Upper lobe of left lung (tissue), 4 donors: ENCODE measurements at regions not wholly inside any gene's neighbourhood (a gene's known extent, or its start where the extent isn't known, plus 50 kb on each side); places are given as distances from the start of the nearest gene placed in this dataset.

ENCODE experiments used
- EP300 ChIP-seq, 4 donors: sonication (generic); formaldehyde crosslinking; IDR thresholded peaks; one replicate each; pipeline ENCODE4 v1.5.1; 2017; ENCODE audit warnings: antibody characterized with exemption in 4 of 4, control low read depth in 2 of 4
- TF ChIP-seq, protein P1 (sequence below), 6 experiments: fragments of 450-650 bp in 4 of 6; fragments of 200-600 bp in 2 of 6; sonication (generic) in 2 of 6; IDR thresholded peaks; one replicate each; pipeline ENCODE4 v1.5.1; 2016 to 2019; ENCODE audit warnings: antibody characterized with exemption in 6 of 6

DNA sequence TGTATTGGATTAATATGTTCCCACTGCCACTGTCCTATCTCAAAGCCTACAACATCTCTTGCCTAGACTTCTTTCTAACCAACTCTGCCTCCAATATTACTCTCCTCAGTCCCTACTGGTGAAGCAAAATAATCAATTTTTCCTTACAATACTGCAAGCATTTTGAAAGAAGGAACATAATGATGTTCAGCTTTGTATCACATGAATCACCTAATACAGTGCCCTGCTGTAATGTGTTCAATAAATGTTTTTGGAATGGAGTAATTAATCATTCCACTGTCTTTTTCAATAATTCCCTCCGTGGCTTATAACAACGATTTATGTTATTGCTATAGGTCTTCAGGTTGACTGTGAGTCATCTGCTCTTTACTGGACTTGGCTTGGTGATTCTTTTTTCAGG lies 356.4 kb downstream of the TDRD15 start:
- no peak for TF ChIP-seq EP300 (IDR thresholded peaks at IDR 0.05)
- TF ChIP-seq, protein P1, sequence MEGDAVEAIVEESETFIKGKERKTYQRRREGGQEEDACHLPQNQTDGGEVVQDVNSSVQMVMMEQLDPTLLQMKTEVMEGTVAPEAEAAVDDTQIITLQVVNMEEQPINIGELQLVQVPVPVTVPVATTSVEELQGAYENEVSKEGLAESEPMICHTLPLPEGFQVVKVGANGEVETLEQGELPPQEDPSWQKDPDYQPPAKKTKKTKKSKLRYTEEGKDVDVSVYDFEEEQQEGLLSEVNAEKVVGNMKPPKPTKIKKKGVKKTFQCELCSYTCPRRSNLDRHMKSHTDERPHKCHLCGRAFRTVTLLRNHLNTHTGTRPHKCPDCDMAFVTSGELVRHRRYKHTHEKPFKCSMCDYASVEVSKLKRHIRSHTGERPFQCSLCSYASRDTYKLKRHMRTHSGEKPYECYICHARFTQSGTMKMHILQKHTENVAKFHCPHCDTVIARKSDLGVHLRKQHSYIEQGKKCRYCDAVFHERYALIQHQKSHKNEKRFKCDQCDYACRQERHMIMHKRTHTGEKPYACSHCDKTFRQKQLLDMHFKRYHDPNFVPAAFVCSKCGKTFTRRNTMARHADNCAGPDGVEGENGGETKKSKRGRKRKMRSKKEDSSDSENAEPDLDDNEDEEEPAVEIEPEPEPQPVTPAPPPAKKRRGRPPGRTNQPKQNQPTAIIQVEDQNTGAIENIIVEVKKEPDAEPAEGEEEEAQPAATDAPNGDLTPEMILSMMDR (IDR thresholded peaks at IDR 0.05) = no peak
